Mesothelial cell of epicardium (in vitro differentiated cells): ENCODE measurements at regions not wholly inside any gene's neighbourhood (a gene's known extent, or its start where the extent isn't known, plus 50 kb on each side); places are given as distances from the start of the nearest gene placed in this dataset.

Source experiments
- DNase-seq, 2 experiments: peaks; one replicate each; pipeline ENCODE4 v3.0.0; 2021; ENCODE audit warnings: low spot score in 2 of 2; ENCODE audit not compliant: unreplicated experiment in 2 of 2
- H3K27ac Mint-ChIP-seq: 2 replicates; pipeline ENCODE4 v1.8.0; 2021; ENCODE audit warnings: mixed read lengths
- H3K27me3 Mint-ChIP-seq: 2 replicates; pipeline ENCODE4 v1.8.0; 2021; ENCODE audit warnings: low read depth, mixed read lengths
- H3K36me3 Mint-ChIP-seq: 2 replicates; pipeline ENCODE4 v1.8.0; 2021; ENCODE audit warnings: mixed read lengths
- H3K4me1 Mint-ChIP-seq: 2 replicates; pipeline ENCODE4 v1.8.0; 2021; ENCODE audit warnings: mixed read lengths
- H3K4me3 Mint-ChIP-seq: 2 replicates; pipeline ENCODE4 v1.8.0; 2021; ENCODE audit warnings: mild to moderate bottlenecking, moderate library complexity, mixed read lengths
- H3K9me3 Mint-ChIP-seq: 2 replicates; pipeline ENCODE4 v1.8.0; 2021; ENCODE audit warnings: mixed read lengths
- CTCF ChIP-seq: fragments of 200-600 bp; sonication (generic); IDR thresholded peaks from one replicate; pipeline ENCODE4 v1.5.0; 2021; ENCODE audit warnings: antibody characterized with exemption; ENCODE audit not compliant: unreplicated experiment

GRCh38 chr2:208552943-208553342 is 146.4 kb downstream of the PTH2R start:
- no peak for DNase-seq
- H3K4me3 Mint-ChIP-seq, result no peak overlapping the region
- H3K9me3 Mint-ChIP-seq, result no peaks in the 10 kb centered on the region
- no peaks in the 10 kb centered on the region for H3K36me3 Mint-ChIP-seq
- no peak overlapping the region for H3K27ac Mint-ChIP-seq
- H3K27me3 Mint-ChIP-seq, result peaks cover under 1% of the 10 kb centered on the region
- H3K4me1 Mint-ChIP-seq, result peaks cover 12% of the 10 kb centered on the region
- TF ChIP-seq CTCF, result no peak

- Mint-ChIP-seq H3K4me3 (no peak overlapping the region), H3K9me3 (peaks cover 8% of the 10 kb centered on the region), H3K27me3 (no peaks in the 10 kb centered on the region), H3K27ac (peak overlapping the region; percentile 7), H3K4me1 (peaks cover 12% of the 10 kb centered on the region), H3K36me3 (no peaks in the 10 kb centered on the region)
- TF ChIP-seq CTCF, result no peak
- DNase-seq, result no peak
Observed at GRCh38 chr2:208556983-208557484, 150.4 kb downstream of the PTH2R start.

GRCh38 chr2:208565690-208566416 is 159.3 kb downstream of the PTH2R start:
- H3K4me1 Mint-ChIP-seq, result peaks cover 4% of the 10 kb centered on the region
- peaks cover 13% of the 10 kb centered on the region for H3K27me3 Mint-ChIP-seq
- H3K9me3 Mint-ChIP-seq, result peaks cover 12% of the 10 kb centered on the region
- H3K27ac Mint-ChIP-seq, result no peak overlapping the region
- H3K36me3 Mint-ChIP-seq, result no peaks in the 10 kb centered on the region
- DNase-seq, result no peak
- no peak overlapping the region for H3K4me3 Mint-ChIP-seq
- TF ChIP-seq CTCF, result no peak

- Mint-ChIP-seq H3K27ac (no peak overlapping the region), H3K4me3 (no peak overlapping the region), H3K27me3 (peaks cover 20% of the 10 kb centered on the region), H3K4me1 (peaks cover 7% of the 10 kb centered on the region), H3K9me3 (no peaks in the 10 kb centered on the region), H3K36me3 (no peaks in the 10 kb centered on the region)
- DNase-seq, result no peak
- no peak for TF ChIP-seq CTCF
Observed at GRCh38 chr2:208568203-208568602, 161.6 kb downstream of the PTH2R start.

GRCh38 chr2:208570066-208570465 is 163.5 kb downstream of the PTH2R start:
- H3K4me1 Mint-ChIP-seq, result peaks cover 7% of the 10 kb centered on the region
- H3K36me3 Mint-ChIP-seq, result no peaks in the 10 kb centered on the region
- H3K27ac Mint-ChIP-seq, result no peak overlapping the region
- no peak for DNase-seq
- no peak for TF ChIP-seq CTCF
- no peak overlapping the region for H3K4me3 Mint-ChIP-seq
- H3K9me3 Mint-ChIP-seq, result no peaks in the 10 kb centered on the region
- H3K27me3 Mint-ChIP-seq, result peaks cover 23% of the 10 kb centered on the region
